GM19240 (cell line): ENCODE measurements at regions not wholly inside any gene's neighbourhood (a gene's known extent, or its start where the extent isn't known, plus 50 kb on each side); places are given as distances from the start of the nearest gene placed in this dataset.

Experiments
- DNase-seq: peaks from one replicate; pipeline ENCODE4 v3.0.0; 2011; ENCODE audit warnings: low spot score; ENCODE audit not compliant: insufficient read length

DNA sequence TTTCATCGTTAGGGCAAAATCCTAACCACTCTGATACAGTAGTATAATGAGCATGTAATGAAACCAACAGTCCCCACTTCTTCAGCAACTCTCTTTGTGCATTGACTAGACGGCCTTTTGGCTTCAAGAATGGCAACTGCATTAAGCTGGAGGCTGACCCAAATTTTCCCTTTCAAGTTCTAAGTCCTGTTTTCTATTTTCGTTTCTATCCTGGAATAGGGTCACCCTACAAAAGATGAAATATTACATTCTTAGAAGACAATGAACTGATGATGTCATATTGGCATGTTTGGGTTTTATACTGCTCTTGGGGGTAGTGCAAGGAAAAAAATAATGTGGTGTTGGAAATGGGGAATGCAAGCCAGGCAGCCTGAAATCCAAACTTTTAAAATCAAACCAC is 254.4 kb downstream of the ETAA1 start:
- DNase-seq, result no peak

DNA sequence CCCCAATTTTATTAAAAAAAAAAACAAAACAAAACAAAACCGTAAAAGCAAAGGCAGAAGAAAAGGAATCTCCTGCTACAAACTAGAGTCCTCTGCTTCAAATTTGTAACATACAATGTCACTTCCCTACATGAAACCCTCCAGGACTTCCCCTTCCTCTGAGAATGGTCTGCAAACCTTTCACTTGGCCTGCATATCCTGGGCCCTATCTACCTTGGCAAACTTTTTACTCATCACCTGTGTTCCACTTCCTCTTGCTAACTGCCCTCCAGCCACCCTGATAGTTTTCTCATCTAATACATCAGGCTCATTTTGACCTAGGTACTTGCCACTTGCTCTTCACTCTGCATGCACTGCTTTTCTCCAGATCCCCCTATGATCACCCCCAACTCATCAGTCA is 255.5 kb downstream of the ETAA1 start:
- DNase-seq, result no peak

DNA sequence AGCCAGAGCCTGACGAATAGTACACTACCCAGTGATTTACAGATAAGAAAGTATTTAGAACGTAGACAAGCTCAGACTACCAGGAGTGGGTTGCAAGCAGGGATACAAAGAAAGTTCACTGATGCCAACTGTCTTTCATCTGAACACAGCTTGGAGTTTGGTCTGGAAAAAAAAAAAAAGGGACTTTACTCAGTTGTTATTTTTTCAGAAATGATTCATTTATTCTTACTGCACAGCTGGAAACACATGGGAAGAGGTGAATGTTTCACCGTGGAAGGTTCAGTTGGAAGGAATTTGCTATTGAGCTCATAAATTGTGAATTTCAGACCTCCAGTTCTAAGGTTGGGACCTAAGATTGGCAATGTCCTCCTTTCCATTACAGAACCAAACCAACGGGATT is 259.7 kb downstream of the ETAA1 start:
- DNase-seq, result no peak

DNA sequence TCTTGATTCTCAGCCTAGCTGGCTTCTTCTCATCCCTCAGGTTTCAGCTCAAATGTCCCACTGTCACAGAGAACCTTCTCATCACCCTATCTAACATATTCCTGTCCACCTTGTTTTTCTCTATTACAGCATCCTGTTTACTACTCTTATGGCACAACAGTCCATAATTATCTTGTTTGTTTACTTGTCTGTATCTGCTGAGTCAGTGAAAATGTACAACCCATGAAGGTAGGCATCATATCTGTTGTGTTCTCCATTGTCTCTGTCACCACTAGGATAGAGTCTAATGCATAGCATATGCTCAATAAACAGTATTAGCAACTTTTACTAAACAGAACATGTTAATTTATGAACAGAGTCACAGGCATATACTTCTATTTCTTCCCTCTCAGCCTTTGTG is 261.7 kb downstream of the ETAA1 start:
- DNase-seq, result no peak

DNA sequence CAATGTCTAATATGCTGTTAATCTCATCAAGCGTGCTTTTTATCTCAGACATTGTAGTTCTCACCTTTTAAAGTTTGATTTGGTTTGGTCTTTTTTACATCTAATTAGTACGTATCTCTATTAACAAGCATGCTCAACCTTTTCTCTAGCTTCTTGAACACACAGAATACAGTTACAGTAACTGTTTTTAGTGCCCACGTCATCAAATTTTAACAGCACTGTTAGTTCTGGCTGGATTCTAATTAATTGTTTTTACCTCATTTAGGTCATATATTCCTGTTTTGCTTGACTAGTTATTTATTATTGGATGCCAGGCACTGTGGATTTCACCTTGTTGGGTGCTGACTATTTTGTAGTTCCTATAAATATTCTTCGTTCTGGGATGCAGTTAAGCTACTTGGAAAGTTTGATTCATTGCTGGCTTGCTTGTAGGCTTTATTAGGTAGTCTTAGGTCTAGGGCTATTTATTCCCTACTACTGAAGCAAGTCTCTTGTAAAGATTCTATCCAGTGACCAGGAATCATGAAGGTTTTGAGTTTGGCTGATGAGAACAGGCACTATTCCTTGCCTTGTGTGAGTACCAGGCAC is 263.0 kb downstream of the ETAA1 start:
- no peak for DNase-seq

GRCh38 chr2:67660871-67661270 is 263.7 kb downstream of the ETAA1 start:
- DNase-seq, result no peak

DNA sequence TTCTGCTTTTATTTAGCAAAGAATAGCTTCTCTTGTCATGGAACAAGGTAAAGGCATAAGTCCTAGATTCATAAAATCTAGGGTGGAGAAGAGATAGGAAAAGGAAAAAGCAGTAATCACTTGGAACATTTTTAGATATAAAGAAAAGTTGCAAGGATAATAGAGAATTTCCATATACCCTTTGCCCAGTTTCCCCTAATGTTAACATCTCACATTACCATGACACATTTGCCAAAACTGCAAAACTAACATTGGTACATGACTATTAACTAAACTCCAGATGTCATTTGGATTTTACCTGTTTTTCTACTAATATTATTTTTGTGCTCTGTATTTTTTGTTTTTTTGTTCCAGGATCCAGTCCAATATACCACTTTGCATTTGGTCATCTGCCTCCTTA is 265.1 kb downstream of the ETAA1 start:
- DNase-seq, result no peak

DNA sequence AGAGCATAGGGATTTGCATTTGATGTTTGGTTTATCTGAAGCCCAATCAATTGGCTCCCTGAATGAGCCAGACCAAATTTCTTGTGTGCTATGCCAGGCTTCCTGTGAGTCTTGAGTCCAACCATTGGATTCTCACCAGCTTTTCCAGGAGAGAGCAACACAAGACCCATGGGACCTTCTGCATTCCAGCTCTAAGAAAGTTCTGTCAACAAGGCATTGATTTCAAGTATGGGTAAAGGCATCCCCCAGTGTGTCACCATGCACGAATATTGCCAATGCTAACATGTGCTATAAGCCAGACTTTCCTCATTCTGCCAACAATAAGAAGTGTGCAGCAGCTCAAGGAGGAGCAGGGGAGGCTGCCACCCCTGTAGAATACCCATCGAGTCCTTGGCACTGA is 266.6 kb downstream of the ETAA1 start:
- no peak for DNase-seq

DNA sequence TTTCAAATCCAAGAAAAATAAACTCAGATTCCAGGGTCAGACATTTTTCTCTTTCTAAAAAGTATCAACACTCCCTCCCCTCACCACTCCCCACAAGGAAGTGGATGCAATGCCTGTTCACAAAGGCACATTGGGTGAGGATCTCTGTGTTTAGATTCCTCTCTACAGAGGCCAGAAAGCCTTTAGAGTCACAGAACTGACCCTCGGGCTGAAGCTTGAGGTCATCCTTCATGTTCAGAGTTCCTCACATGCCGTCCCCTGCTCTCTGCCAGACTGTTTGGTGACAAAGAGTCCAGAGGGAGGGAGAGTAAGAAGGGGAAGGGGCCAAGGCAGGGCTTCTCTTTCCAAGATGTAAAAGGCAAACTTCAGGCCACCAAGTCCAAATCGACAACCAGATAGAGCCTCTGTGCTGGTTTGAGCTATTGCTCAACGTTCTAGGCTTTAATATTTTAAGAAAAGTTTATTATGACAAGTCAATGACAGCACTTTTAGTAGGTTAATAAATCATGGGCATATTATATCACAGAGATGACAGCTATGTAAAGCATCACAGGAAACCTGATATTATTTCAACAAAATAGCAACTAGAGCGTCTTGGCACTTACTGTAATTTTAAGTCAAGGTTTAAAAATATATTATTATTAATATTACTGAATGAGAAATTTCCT is 269.4 kb downstream of the ETAA1 start:
- no peak for DNase-seq

- DNase-seq, result no peak
These were observed 270.1 kb downstream of the ETAA1 start for GRCh38 chr2:67667054-67667908.

DNA sequence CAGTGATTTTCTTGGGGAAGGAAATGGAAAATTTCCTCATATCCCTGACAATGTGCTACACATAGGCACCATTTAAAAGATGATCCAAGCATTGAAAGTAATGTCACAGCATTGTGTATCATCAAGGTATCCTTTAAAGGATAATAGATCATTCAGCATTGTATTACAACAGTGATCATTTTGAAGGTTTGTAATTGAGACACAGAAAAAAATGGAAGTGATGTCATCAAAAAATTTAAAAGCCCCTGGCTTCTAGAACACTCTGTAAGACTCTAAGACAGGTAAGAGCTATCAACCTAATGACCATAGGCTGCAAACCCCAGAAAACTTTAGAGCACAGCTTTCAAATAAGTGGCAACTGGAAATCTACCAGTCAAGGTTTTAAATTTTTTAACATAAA is 271.4 kb downstream of the ETAA1 start:
- DNase-seq, result no peak

DNA sequence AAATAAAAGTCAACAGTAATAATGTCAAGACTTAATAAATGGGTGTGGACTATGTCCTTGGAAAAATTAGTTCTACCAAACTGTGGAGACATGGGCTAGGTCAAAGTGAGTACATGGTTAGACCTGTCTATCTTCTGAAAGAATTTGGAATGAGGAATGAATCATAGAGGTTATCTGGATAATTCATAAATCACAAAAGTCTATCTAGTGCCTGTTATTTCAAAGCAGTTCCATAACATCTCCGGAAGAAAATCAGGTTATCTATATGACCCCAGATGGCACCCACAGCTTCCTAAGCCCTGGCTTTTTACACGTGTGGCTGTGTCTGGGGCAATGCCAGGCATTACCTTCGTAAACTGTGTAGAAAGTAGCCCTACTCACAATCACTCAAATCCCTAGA is 272.0 kb downstream of the ETAA1 start:
- DNase-seq, result no peak

GRCh38 chr2:67669766-67670165 is 272.6 kb downstream of the ETAA1 start:
- no peak for DNase-seq

GRCh38 chr2:67670747-67671183 is 273.6 kb downstream of the ETAA1 start:
- DNase-seq, result no peak

- no peak for DNase-seq
These were observed 274.6 kb downstream of the ETAA1 start for GRCh38 chr2:67671464-67672450.

DNA sequence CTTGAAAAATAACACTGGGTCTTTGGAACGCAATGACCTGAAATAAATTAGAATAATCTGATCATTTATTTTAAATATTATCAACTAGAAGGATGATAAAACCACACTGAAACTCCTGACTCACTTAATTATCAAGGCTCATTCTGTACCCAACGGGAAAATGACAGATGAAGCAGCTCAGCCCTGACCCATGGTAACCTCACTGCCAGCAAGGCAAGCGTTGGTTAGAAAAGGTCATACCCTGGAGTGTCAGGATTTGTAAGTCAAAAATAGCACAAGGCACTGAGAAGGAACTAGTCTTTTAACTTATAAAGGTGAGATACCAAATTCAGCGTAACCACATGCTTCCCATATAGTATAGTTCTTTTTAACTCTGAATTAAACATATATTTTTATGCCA is 277.5 kb downstream of the ETAA1 start:
- no peak for DNase-seq

DNA sequence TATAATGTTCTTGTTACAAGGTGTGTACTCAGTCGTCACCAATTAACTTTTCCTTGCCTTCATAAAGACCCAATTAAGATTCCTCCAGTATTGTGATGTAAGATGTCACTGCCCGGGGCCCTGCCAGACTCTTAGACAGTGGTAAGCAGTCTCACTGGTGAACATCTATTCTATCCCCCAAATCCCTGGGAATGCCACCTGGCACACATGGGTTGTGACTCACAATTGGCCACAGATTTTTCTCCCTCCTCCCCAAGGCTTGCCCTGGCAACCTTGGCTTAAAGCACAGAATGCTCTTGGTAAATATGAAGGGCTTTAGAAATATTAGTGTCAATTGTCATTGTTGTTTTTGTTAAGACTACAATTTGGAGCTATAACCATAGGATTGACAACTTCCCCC is 287.9 kb downstream of the ETAA1 start:
- no peak for DNase-seq

- DNase-seq, result no peak
These were observed 289.1 kb downstream of the ETAA1 start for GRCh38 chr2:67686254-67686653.

GRCh38 chr2:67689186-67689585 is 292.1 kb downstream of the ETAA1 start:
- DNase-seq, result no peak

DNA sequence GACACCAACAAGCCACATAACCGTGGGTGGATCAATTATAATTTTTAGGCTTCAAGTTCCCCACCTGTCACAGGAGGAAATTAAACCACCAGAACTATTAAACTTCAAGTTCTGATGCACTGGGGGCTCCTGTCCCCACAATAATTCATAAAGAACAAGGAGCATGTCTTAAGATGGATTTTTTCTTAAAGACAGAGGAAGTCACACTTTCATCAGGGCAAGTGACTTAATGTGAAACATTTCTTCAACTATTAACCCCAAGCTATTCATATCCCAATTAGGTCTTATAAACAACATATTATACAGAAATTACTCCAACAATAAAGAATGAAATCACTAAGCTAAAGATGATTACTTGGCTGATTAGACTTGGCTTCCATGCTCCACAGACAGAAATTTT is 292.5 kb downstream of the ETAA1 start:
- DNase-seq, result no peak

- no peak for DNase-seq
These were observed 297.3 kb downstream of the ETAA1 start for GRCh38 chr2:67694445-67694844.
